B cell (primary cell): ENCODE measurements at regions not wholly inside any gene's neighbourhood (a gene's known extent, or its start where the extent isn't known, plus 50 kb on each side); places are given as distances from the start of the nearest gene placed in this dataset.

ENCODE experiments used
- EZH2 ChIP-seq: IDR thresholded peaks from 2 replicates; pipeline ENCODE4 v1.6.1; 2012; ENCODE audit warnings: borderline replicate concordance, low read depth, mild to moderate bottlenecking, moderate library complexity, low read length; ENCODE audit not compliant: insufficient read depth, poor library complexity, severe bottlenecking
- TF ChIP-seq, protein P1 (sequence below): fragments of 200-600 bp; IDR thresholded peaks from one replicate; pipeline ENCODE4 v1.8.0; 2022; ENCODE audit warnings: antibody characterized with exemption, mild to moderate bottlenecking

GRCh38 chr2:239590276-239590675 lies 189.5 kb upstream of the HDAC4 start:
- TF ChIP-seq, protein P1, sequence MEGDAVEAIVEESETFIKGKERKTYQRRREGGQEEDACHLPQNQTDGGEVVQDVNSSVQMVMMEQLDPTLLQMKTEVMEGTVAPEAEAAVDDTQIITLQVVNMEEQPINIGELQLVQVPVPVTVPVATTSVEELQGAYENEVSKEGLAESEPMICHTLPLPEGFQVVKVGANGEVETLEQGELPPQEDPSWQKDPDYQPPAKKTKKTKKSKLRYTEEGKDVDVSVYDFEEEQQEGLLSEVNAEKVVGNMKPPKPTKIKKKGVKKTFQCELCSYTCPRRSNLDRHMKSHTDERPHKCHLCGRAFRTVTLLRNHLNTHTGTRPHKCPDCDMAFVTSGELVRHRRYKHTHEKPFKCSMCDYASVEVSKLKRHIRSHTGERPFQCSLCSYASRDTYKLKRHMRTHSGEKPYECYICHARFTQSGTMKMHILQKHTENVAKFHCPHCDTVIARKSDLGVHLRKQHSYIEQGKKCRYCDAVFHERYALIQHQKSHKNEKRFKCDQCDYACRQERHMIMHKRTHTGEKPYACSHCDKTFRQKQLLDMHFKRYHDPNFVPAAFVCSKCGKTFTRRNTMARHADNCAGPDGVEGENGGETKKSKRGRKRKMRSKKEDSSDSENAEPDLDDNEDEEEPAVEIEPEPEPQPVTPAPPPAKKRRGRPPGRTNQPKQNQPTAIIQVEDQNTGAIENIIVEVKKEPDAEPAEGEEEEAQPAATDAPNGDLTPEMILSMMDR, result no peak
- no peak for TF ChIP-seq EZH2
